Epithelial cell of prostate (primary cell): ENCODE measurements at regions not wholly inside any gene's neighbourhood (a gene's known extent, or its start where the extent isn't known, plus 50 kb on each side); places are given as distances from the start of the nearest gene placed in this dataset.

Experiments used
- DNase-seq: peaks from one replicate; pipeline ENCODE4 v3.0.0-alpha.2; 2011; ENCODE audit warnings: low read depth, low spot score
- H3K27ac ChIP-seq: fragments of 450-650 bp; 2 replicates; pipeline ENCODE4 v1.5.1; 2017; ENCODE audit warnings: mild to moderate bottlenecking

GRCh38 chrX:149280011-149280410 lies 225.1 kb downstream of the IDS start:
- H3K27ac ChIP-seq: no peak overlapping the region
- no peak for DNase-seq

- no peak for DNase-seq
- no peak overlapping the region for H3K27ac ChIP-seq
Observed at GRCh38 chrX:149275836-149276235, 229.3 kb downstream of the IDS start.

GRCh38 chrX:149274516-149275105 lies 230.5 kb downstream of the IDS start:
- DNase-seq: no peak
- H3K27ac ChIP-seq: no peak overlapping the region

GRCh38 chrX:149272690-149273463 lies 232.2 kb downstream of the IDS start:
- DNase-seq: no peak
- H3K27ac ChIP-seq: no peak overlapping the region

GRCh38 chrX:149267878-149268813 lies 237.0 kb downstream of the IDS start:
- no peak overlapping the region for H3K27ac ChIP-seq
- no peak for DNase-seq

- DNase-seq: no peak
- no peak overlapping the region for H3K27ac ChIP-seq
Observed at GRCh38 chrX:149262086-149262485, 243.0 kb downstream of the IDS start.

- no peak overlapping the region for H3K27ac ChIP-seq
- DNase-seq: no peak
Observed at GRCh38 chrX:149259241-149259640, 245.9 kb downstream of the IDS start.

GRCh38 chrX:149255860-149256259 lies 249.2 kb downstream of the IDS start:
- no peak overlapping the region for H3K27ac ChIP-seq

GRCh38 chrX:149248073-149248625 lies 257.0 kb downstream of the IDS start:
- H3K27ac ChIP-seq: no peak overlapping the region
- DNase-seq: no peak

More at GRCh38 chrX:149255860-149256259, 249.2 kb downstream of the IDS start:
- no peak for DNase-seq

- no peak for DNase-seq
- no peak overlapping the region for H3K27ac ChIP-seq
Observed at GRCh38 chrX:149230689-149231088, 274.4 kb downstream of the IDS start.

GRCh38 chrX:149223854-149224253 lies 281.3 kb downstream of the IDS start:
- H3K27ac ChIP-seq: no peak overlapping the region
- DNase-seq: no peak

- no peak overlapping the region for H3K27ac ChIP-seq
- DNase-seq: no peak
Observed at GRCh38 chrX:149222040-149222439, 283.1 kb downstream of the IDS start.

- no peak overlapping the region for H3K27ac ChIP-seq
- no peak for DNase-seq
Observed at GRCh38 chrX:149221230-149221629, 283.9 kb downstream of the IDS start.

GRCh38 chrX:149213264-149213663 lies 291.8 kb downstream of the IDS start:
- no peak overlapping the region for H3K27ac ChIP-seq
- DNase-seq: no peak

GRCh38 chrX:149208307-149208706 lies 296.8 kb downstream of the IDS start:
- H3K27ac ChIP-seq: no peak overlapping the region
- DNase-seq: no peak

GRCh38 chrX:149207518-149207917 lies 297.6 kb downstream of the IDS start:
- H3K27ac ChIP-seq: no peak overlapping the region

GRCh38 chrX:149205937-149206336 lies 299.2 kb downstream of the IDS start:
- H3K27ac ChIP-seq: no peak overlapping the region
- DNase-seq: no peak

More at GRCh38 chrX:149207518-149207917, 297.6 kb downstream of the IDS start:
- DNase-seq: no peak

- DNase-seq: no peak
- no peak overlapping the region for H3K27ac ChIP-seq
Observed at GRCh38 chrX:149205081-149205480, 300.0 kb downstream of the IDS start.

- H3K27ac ChIP-seq: no peak overlapping the region
- no peak for DNase-seq
Observed at GRCh38 chrX:149199734-149200133, 305.4 kb downstream of the IDS start.

- no peak for DNase-seq
- H3K27ac ChIP-seq: no peak overlapping the region
Observed at GRCh38 chrX:149198980-149199732, 305.9 kb downstream of the IDS start.
